ENCODE measurements at regions not wholly inside any gene's neighbourhood (a gene's known extent, or its start where the extent isn't known, plus 50 kb on each side); places are given as distances from the start of the nearest gene placed in this dataset.

DNA sequence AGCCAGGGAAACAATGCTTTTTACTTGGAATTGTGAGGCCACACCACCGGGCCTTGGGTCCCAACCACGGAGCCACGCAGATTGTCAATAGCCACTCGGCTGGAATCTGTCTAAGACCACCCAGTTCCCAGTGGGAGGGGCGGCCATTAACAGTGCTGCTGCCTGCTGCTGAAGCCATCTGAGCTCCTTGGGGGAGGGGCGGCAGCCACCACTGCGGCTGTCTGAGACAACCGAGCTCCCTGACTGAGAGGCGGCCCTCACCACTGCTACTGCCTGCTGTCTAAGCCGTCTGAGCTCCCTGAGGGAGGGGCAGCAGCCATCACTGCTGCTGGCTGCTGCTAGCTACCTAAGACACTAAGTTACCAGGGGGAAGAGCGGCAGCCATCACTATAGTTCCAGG is 64.3 kb downstream of the DMRTA2 start:
- Histone ChIP-seq H3K9me3 (replicated peaks; ENCODE audit: low read length) (no peaks in the 10 kb centered on the region), H3K4me1 (ENCODE audit: control insufficient read depth, insufficient read depth, low read length) (no peaks in the 10 kb centered on the region), H3K9ac (ENCODE audit: low read depth, low read length) (no peak overlapping the region), H3K27me3 (ENCODE audit: control insufficient read depth, insufficient read depth, low read length) (peaks cover 4% of the 10 kb centered on the region), H3K36me3 (ENCODE audit: insufficient read depth, low read length) (no peaks in the 10 kb centered on the region), H3K4me2 (ENCODE audit: low read length) (no peak overlapping the region), H3K4me3 (ENCODE audit: low read length) (no peak overlapping the region)

GRCh38 chr1:50357186-50357585 is 66.1 kb downstream of the DMRTA2 start:
- Histone ChIP-seq H3K9ac (ENCODE audit: low read depth, low read length) (no peak overlapping the region), H3K36me3 (ENCODE audit: insufficient read depth, low read length) (no peaks in the 10 kb centered on the region), H3K4me2 (ENCODE audit: low read length) (no peak overlapping the region), H3K4me1 (ENCODE audit: control insufficient read depth, insufficient read depth, low read length) (no peaks in the 10 kb centered on the region), H3K9me3 (replicated peaks; ENCODE audit: low read length) (no peaks in the 10 kb centered on the region), H3K4me3 (ENCODE audit: low read length) (no peak overlapping the region), H3K27me3 (ENCODE audit: control insufficient read depth, insufficient read depth, low read length) (peaks cover 4% of the 10 kb centered on the region)

GRCh38 chr1:50354813-50355212 is 68.4 kb downstream of the DMRTA2 start:
- no peaks in the 10 kb centered on the region for H3K4me1 ChIP-seq (ENCODE audit: control insufficient read depth, insufficient read depth, low read length)
- H3K27me3 ChIP-seq (ENCODE audit: control insufficient read depth, insufficient read depth, low read length), result peaks cover 4% of the 10 kb centered on the region
- H3K4me3 ChIP-seq (ENCODE audit: low read length), result no peak overlapping the region
- no peaks in the 10 kb centered on the region for H3K36me3 ChIP-seq (ENCODE audit: insufficient read depth, low read length)
- H3K9me3 ChIP-seq (replicated peaks; ENCODE audit: low read length), result no peaks in the 10 kb centered on the region
- no peak overlapping the region for H3K4me2 ChIP-seq (ENCODE audit: low read length)
- H3K9ac ChIP-seq (ENCODE audit: low read depth, low read length), result no peak overlapping the region

GRCh38 chr1:50352428-50352827 is 70.8 kb downstream of the DMRTA2 start:
- H3K4me2 ChIP-seq (ENCODE audit: low read length), result no peak overlapping the region
- no peaks in the 10 kb centered on the region for H3K9me3 ChIP-seq (replicated peaks; ENCODE audit: low read length)
- H3K4me1 ChIP-seq (ENCODE audit: control insufficient read depth, insufficient read depth, low read length), result no peaks in the 10 kb centered on the region
- H3K9ac ChIP-seq (ENCODE audit: low read depth, low read length), result no peak overlapping the region
- H3K4me3 ChIP-seq (ENCODE audit: low read length), result no peak overlapping the region
- H3K27me3 ChIP-seq (ENCODE audit: control insufficient read depth, insufficient read depth, low read length), result no peaks in the 10 kb centered on the region
- no peaks in the 10 kb centered on the region for H3K36me3 ChIP-seq (ENCODE audit: insufficient read depth, low read length)

DNA sequence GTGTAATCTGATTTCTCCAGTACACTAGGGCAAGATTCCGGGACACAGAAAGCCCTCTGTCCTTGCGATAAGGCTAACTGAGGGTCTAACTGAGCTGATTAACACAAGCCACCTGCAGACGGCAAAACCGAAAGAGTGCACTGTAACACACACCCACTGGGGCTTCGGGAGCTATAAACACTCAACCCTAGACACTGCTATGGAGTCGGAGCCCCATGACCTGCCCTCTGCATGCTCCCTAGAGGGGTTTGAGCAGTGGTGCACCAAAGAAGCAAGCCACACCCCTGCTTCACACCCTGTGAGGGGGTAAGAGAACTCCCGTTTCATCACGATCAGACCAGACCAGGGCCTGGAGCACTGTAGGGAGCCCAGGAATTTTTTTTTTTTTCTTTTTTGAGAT is 72.4 kb downstream of the DMRTA2 start:
- Histone ChIP-seq H3K4me2 (ENCODE audit: low read length) (no peak overlapping the region), H3K4me3 (ENCODE audit: low read length) (no peak overlapping the region), H3K9me3 (replicated peaks; ENCODE audit: low read length) (no peaks in the 10 kb centered on the region), H3K4me1 (ENCODE audit: control insufficient read depth, insufficient read depth, low read length) (no peaks in the 10 kb centered on the region), H3K27me3 (ENCODE audit: control insufficient read depth, insufficient read depth, low read length) (peaks cover 3% of the 10 kb centered on the region), H3K9ac (ENCODE audit: low read depth, low read length) (no peak overlapping the region), H3K36me3 (ENCODE audit: insufficient read depth, low read length) (no peaks in the 10 kb centered on the region)

DNA sequence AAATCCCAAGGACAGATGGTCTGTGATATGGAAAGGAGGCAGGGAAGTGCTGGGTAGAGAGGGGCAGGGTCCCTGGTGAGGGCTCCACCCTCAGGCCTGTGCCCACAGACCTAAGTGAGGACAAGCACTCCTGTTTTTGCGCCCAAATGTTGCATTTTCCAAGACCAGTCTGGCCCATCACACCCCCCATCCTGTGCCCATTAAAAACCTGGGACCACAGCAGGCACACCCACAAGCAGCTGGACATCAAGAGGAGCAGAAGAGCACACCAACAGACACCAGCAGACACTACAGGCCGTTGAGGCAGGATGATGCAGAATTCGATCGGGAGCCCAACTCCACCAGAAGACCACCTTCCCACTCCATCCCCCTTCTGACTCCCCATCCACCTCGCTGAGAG is 72.8 kb downstream of the DMRTA2 start:
- Histone ChIP-seq H3K9me3 (replicated peaks; ENCODE audit: low read length) (no peaks in the 10 kb centered on the region), H3K27me3 (ENCODE audit: control insufficient read depth, insufficient read depth, low read length) (peaks cover 3% of the 10 kb centered on the region), H3K4me3 (ENCODE audit: low read length) (no peak overlapping the region), H3K4me1 (ENCODE audit: control insufficient read depth, insufficient read depth, low read length) (no peaks in the 10 kb centered on the region), H3K9ac (ENCODE audit: low read depth, low read length) (no peak overlapping the region), H3K36me3 (ENCODE audit: insufficient read depth, low read length) (no peaks in the 10 kb centered on the region), H3K4me2 (ENCODE audit: low read length) (no peak overlapping the region)

DNA sequence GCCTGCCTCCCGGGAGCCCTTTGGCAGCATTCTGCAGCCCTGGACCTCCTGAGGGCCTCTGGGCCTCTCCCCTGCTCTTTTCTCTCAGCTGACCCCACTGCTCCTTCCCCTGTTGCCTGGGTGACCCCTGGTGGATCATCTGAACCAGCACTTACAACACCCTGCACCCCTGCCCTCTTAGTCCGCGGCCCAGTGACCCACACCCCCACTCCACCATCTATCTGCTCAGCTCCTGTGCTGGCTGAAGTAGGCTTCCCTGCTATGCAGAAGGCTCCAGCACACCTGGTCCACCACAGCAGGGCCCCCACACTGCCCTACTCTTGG is 74.0 kb downstream of the DMRTA2 start:
- Histone ChIP-seq H3K27me3 (ENCODE audit: control insufficient read depth, insufficient read depth, low read length) (peaks cover 6% of the 10 kb centered on the region), H3K4me3 (ENCODE audit: low read length) (no peak overlapping the region), H3K9ac (ENCODE audit: low read depth, low read length) (no peak overlapping the region), H3K9me3 (replicated peaks; ENCODE audit: low read length) (peaks cover 3% of the 10 kb centered on the region), H3K4me1 (ENCODE audit: control insufficient read depth, insufficient read depth, low read length) (no peaks in the 10 kb centered on the region), H3K4me2 (ENCODE audit: low read length) (no peak overlapping the region), H3K36me3 (ENCODE audit: insufficient read depth, low read length) (no peaks in the 10 kb centered on the region)

DNA sequence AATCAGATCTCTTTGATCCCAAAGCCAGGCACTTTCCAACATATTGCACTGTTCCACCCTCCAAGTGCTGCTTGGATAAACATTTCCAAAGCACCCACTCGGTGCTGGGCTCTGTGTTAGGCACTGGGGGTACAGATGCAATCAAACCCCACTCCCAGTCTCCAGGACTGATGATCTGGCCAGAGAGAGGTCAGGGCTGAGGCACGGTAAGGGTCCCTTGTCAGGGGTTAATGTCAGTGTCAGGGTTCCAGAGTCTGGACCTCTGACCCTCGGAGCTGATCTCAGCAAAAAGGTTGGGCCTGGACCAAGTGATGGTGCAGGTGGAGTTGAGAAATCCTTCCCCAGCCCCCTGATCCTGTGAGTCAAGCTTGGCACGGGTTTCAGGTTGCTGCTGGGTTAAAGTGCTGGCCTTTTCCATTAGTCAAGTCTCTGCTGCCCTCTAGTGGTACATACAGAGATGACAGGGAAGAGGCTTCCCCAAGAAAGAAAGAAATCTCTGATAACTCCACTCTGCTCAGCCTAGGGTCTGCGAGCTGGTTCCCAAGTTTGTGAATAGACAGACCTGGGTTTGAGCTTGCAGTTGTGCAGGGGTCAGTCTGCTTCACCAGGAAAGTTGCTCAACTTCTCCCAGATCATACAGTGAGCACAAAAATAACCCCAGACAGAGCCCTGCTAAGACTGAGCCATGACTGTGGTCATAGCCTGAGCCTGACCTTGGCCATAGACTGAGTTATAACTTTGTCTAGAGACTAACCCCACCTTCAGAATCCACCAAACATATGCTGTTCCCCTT is 74.6 kb downstream of the DMRTA2 start:
- Histone ChIP-seq H3K27me3 (ENCODE audit: control insufficient read depth, insufficient read depth, low read length) (peaks cover 12% of the 10 kb centered on the region), H3K4me1 (ENCODE audit: control insufficient read depth, insufficient read depth, low read length) (no peaks in the 10 kb centered on the region), H3K9ac (ENCODE audit: low read depth, low read length) (no peak overlapping the region), H3K4me2 (ENCODE audit: low read length) (no peak overlapping the region), H3K36me3 (ENCODE audit: insufficient read depth, low read length) (no peaks in the 10 kb centered on the region), H3K4me3 (ENCODE audit: low read length) (no peak overlapping the region), H3K9me3 (replicated peaks; ENCODE audit: low read length) (peaks cover 3% of the 10 kb centered on the region)

DNA sequence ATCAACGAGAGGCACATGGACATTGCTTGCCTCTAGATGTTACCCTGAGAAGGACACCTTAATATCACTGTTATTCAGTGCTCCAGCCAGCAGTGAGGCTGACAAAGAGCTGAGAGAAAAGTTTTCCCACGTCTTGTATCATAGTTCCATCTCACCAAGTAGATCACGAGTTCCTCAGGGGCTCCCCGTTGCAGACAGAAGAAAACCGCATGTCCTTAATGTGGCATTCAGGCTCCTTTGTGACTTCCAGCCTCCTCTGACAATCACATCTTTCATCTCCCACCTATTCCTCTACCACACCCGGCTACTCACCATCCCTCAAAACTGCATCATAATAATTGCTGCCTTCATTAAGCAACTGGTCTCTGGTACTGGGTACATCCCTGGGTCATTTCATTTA is 75.3 kb downstream of the DMRTA2 start:
- Histone ChIP-seq H3K27me3 (ENCODE audit: control insufficient read depth, insufficient read depth, low read length) (peaks cover 16% of the 10 kb centered on the region), H3K4me1 (ENCODE audit: control insufficient read depth, insufficient read depth, low read length) (no peaks in the 10 kb centered on the region), H3K9me3 (replicated peaks; ENCODE audit: low read length) (peaks cover 3% of the 10 kb centered on the region), H3K4me2 (ENCODE audit: low read length) (no peak overlapping the region), H3K36me3 (ENCODE audit: insufficient read depth, low read length) (no peaks in the 10 kb centered on the region), H3K4me3 (ENCODE audit: low read length) (no peak overlapping the region), H3K9ac (ENCODE audit: low read depth, low read length) (no peak overlapping the region)

DNA sequence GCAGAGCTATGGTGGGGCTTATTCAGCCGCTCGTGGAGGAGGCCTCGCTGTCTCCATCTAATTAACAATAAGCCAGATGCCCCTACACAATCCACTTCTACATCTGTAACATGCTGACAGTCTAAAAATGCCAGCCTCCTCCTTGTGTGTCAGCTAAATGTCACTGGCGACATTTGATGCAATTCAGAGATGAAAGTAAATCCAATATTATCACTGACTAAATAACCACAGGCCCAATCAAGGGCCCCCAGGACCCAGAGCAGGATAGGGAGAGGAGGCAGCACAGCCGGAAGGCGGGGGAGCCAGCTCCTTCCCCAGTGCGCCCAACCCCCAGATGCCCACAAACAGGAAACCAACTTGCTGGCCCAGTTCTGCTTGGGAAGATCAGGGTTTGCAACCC is 76.6 kb downstream of the DMRTA2 start:
- H3K36me3 ChIP-seq (ENCODE audit: insufficient read depth, low read length), result no peaks in the 10 kb centered on the region
- H3K27me3 ChIP-seq (ENCODE audit: control insufficient read depth, insufficient read depth, low read length), result peaks cover 16% of the 10 kb centered on the region
- H3K4me1 ChIP-seq (ENCODE audit: control insufficient read depth, insufficient read depth, low read length), result no peaks in the 10 kb centered on the region
- H3K4me2 ChIP-seq (ENCODE audit: low read length), result no peak overlapping the region
- no peak overlapping the region for H3K4me3 ChIP-seq (ENCODE audit: low read length)
- no peak overlapping the region for H3K9ac ChIP-seq (ENCODE audit: low read depth, low read length)
- peaks cover 3% of the 10 kb centered on the region for H3K9me3 ChIP-seq (replicated peaks; ENCODE audit: low read length)

DNA sequence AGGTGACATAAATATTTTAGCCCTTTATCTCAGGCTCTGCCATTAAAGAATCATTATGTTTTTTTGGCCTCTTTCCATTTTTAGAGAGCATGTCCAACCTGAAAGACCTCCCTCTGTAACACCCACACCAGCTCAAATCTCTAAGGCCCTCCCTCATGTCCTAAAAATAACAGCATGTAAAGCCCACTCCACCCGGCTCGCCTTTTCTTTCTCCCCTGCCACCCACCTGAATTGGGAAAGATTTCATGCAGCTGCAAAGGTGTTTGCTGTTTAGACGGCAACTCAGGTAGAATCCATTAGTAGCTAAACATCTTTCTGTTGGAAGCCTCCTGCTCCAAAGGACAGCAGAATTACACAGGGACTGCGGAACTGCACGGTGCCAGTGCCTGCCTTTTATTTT is 79.9 kb downstream of the DMRTA2 start:
- peaks cover 21% of the 10 kb centered on the region for H3K27me3 ChIP-seq (ENCODE audit: control insufficient read depth, insufficient read depth, low read length)
- H3K36me3 ChIP-seq (ENCODE audit: insufficient read depth, low read length), result no peaks in the 10 kb centered on the region
- no peak overlapping the region for H3K9ac ChIP-seq (ENCODE audit: low read depth, low read length)
- H3K4me2 ChIP-seq (ENCODE audit: low read length), result no peak overlapping the region
- no peak overlapping the region for H3K4me3 ChIP-seq (ENCODE audit: low read length)
- no peaks in the 10 kb centered on the region for H3K4me1 ChIP-seq (ENCODE audit: control insufficient read depth, insufficient read depth, low read length)
- peaks cover 3% of the 10 kb centered on the region for H3K9me3 ChIP-seq (replicated peaks; ENCODE audit: low read length)

- H3K36me3 ChIP-seq (ENCODE audit: insufficient read depth, low read length), result no peaks in the 10 kb centered on the region
- H3K4me1 ChIP-seq (ENCODE audit: control insufficient read depth, insufficient read depth, low read length), result no peaks in the 10 kb centered on the region
- H3K9ac ChIP-seq (ENCODE audit: low read depth, low read length), result no peak overlapping the region
- H3K9me3 ChIP-seq (replicated peaks; ENCODE audit: low read length), result peaks cover 3% of the 10 kb centered on the region
- H3K4me3 ChIP-seq (ENCODE audit: low read length), result no peak overlapping the region
- H3K4me2 ChIP-seq (ENCODE audit: low read length), result no peak overlapping the region
- H3K27me3 ChIP-seq (ENCODE audit: control insufficient read depth, insufficient read depth, low read length), result peaks cover 21% of the 10 kb centered on the region
Observed at GRCh38 chr1:50342525-50342924, 80.7 kb downstream of the DMRTA2 start.

All from skeletal muscle satellite cell (primary cell).